NCI-H748 (cell line): ENCODE measurements at regions not wholly inside any gene's neighbourhood (a gene's known extent, or its start where the extent isn't known, plus 50 kb on each side); places are given as distances from the start of the nearest gene placed in this dataset.
"Not testable (repeated sequence)": the region's sequence is repeated elsewhere in the genome, so short reads cannot be mapped to it uniquely, and the experiment has no call there.

Source experiments
- DNase-seq: peaks from one replicate; lab custom pipeline; 2025; ENCODE audit not compliant: unreplicated experiment; lab: John Stamatoyannopoulos, UW

GRCh38 chr16:86222547-86222946 is 287.8 kb upstream of the FOXF1 start:
- no peak for DNase-seq

DNA sequence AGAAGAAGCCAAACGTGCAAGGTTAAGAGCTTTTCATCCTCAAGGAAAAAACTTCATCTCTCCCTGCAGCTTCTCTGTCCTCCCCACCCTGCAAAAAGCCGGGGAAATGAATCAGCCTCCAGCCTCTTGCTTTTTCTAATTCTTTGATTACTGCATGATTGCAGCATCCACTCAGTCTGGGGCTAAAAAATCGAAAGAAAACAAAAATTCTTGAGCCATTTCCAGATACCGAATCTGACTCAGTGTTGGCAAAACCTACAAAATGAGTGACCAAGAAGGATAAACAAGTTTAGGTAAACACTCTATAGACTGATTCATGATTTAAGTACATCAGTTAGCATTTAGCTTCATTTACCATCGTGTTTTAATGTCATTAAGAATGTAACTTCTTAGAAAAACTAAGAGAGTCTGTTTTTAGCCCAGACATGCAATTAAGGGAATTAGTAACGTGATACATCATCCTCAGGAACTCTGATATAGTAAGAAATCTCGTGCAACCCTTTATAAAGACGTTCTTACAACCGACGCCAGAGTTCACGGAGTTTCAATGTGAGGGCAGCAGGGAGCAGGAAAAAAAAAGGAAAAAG is 287.3 kb upstream of the FOXF1 start:
- no peak for DNase-seq

- DNase-seq = no peak
Observed at GRCh38 chr16:86224126-86224525, 286.2 kb upstream of the FOXF1 start.

- no peak for DNase-seq
Observed at GRCh38 chr16:86224629-86225028, 285.7 kb upstream of the FOXF1 start.

- no peak for DNase-seq
Observed at GRCh38 chr16:86225905-86226371, 284.4 kb upstream of the FOXF1 start.

- no peak for DNase-seq
Observed at GRCh38 chr16:86227041-86227440, 283.3 kb upstream of the FOXF1 start.

DNA sequence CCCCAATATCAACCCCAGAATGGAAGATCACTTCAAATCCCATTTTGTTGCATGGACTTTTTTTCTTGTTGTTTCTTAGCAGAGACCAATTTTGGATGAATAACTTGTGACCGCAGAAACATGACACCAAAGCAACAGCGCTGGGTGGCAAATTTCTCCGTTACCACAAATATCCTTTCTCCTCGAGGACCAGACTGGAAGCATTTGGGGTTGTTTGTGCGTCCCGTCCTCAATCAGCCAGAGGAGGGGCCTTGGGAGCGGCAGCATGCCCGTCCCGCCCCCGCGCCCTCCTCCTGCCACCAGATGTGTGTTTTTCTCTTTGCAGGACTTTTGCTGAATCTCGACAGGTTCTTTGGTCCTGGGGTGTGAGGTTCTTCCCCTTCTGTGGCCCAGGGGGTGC is 282.5 kb upstream of the FOXF1 start:
- DNase-seq = no peak

GRCh38 chr16:86228713-86229112 is 281.6 kb upstream of the FOXF1 start:
- no peak for DNase-seq

DNA sequence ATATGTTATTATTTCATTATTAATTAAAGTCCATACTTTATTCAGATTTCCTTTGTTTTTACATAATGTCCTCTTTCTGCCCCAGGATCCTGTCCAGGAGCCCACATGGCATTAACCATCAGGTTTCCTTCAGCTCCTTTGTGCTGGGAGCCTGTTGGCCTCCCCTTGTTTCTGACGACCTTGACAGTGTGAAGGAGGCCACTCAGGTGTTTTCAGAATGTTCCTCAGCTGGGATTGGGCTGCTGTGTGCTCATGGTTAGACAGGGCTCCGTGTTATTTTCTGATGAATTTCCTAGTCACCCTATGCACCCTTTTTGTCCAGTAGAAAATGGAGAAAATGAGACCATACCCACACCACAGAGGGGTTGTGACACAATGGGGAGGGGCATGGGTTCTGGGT is 281.0 kb upstream of the FOXF1 start:
- DNase-seq = no peak

DNA sequence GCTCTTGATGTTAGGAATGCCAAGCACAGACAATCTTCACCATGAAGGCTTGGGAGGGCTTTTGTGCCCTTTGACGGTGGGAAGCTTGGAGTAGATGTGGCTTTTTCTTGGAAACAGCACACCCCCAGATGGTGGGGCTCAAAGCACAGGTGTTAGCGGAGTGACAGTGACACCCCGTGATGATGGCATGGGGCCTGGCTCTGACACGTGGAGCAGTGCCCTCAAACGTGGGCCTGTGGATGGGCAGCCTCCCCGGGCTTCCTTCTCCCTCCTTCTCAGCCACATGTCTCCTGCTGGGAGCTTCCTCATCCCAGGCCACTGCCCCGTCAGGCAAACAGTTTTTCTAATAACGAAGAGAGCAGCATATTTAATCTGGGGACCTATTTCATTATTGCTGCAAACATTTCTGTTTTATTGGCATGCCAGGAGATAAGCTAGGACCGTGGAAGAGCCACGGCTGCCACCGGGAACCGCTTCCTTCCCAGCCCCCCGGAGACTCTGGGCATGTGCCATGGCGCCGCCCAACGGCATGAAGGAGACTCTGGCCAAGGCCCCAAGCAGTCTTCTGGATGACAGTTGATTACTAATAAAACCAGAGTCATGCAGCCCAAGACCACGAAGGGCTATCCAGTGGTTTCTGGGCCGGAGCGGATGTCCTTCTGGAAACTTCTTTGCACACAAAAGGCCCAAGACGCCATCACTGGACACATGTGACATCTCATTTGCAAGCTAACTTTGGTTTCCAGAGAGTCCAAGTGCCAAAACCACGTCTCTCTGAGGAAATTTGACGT is 280.3 kb upstream of the FOXF1 start:
- DNase-seq = no peak

DNA sequence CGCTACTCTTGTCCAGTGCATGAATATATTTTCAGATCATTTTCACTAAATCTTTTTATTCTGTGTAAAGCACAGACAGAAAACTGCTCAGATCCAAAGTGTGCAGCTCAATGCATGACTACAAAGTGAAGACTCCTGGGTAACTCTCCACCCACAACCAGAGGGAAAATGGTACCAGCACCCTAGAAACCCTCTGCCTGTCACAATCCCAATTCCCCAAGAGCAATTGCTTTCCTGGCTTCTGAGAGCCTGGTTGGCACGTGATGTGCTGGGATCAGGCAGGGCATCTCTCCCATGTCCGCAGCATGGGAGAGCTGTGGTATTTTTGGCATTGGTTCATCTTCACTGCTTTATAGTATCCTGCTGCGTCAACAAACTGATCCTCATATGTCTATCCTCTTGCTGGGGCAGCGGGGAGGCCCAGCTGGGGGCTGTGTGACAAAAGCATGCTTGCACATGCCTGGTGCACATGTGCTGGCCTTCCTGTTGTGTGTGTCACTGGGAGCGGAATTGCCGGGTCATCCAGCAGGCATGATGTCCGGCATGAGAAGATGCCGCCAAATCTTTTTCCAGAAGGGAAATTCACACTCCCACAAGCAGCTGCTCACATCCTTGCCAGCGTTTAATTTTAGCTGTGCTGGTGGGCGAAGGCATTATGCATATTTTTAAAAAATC is 278.9 kb upstream of the FOXF1 start:
- no peak for DNase-seq

DNA sequence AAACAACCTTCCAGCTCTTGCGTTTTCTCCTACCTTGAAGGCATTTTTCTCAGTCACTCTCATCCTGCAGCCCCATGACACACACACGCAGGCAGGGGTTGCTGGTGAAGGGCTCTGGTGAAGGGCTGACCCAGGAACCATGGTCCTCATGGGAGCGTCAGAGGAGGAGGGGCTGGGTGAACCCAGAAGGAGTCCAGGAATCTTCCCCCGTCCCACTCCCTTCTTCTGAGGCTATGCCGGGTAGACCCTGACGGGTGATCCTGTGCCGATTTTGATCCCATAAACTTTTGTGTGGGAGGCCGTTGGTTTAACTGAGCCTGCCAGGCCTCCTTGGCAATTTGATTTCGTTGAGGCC is 278.4 kb upstream of the FOXF1 start:
- DNase-seq = no peak

DNA sequence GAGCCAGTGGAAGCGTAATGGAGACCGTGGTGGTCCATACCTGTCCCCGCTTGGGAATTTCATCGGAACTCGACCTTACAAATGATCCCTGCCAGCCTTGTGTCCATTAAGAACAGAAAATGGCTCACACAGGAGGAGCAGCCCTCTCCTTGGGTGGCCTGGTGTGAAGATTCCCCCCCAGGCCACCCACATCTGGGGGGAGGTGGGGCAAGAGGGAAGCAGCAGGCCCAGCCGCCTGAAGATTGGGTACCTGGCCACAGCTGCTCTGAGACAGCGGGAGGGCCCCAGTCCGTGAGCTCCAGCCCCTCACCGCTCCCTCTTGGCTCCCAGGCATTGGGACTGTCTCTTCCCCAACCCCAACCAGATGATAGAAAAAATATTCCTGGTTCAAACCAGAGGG is 277.8 kb upstream of the FOXF1 start:
- no peak for DNase-seq

DNA sequence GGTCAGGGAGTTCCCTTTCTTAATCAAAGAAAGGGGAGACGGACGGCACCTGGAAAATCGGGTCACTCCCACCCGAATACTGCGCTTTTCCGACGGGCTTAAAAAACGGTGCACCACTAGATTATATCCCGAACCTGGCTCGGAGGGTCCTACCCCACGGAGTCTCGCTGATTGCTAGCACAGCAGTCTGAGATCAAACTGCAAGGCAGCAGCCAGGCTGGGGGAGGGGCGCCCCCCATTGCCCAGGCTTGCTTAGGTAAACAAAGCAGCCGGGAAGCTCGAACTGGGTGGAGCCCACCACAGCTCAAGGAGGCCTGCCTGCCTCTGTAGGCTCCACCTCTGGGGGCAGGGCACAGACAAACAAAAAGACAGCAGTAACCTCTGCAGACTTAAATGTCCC is 276.8 kb upstream of the FOXF1 start:
- not testable (repeated sequence) for DNase-seq

- DNase-seq = no peak
Observed at GRCh38 chr16:86239381-86239780, 270.9 kb upstream of the FOXF1 start.

GRCh38 chr16:86240716-86241363 is 269.5 kb upstream of the FOXF1 start:
- no peak for DNase-seq

GRCh38 chr16:86241681-86242080 is 268.6 kb upstream of the FOXF1 start:
- DNase-seq = no peak

DNA sequence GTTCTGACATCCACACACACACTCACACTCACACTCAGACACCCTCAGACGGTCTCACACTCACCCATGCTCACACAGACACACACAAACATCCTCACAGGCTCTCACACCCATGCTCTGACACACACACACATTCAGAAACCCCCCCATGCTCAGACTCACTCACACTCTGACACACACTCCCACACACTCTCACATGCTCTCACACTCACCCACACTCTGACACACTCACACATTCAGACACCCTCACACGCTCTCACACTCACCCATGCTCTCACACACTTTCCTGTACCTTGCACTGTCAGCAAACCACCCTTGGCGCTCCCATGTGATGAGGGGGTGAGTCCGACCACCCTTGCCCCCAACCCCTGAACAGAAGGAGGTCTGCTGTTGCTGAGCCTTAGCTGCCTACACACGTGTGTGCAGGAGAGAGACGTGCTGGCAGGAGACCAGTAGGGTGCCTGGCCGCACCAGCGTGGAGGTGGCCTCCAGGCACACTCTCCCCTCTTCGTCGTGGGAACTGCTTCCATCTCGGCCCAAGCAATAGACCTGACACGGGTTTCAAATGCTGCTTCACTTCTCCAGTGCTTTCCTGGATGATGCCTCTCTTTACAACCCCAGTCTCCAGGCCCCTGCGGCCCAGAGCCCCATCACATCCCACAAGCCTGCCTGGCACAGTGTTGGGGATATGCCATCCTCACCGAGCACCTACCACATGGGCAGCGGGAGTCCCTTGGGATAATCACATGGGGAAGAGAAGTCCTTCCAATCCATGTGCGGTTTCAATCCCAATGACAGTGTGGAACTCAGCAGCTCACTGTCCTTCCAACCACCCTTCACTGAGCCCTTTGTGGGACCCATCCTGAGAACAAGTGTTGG is 267.8 kb upstream of the FOXF1 start:
- DNase-seq = no peak

GRCh38 chr16:86243123-86243473 is 267.2 kb upstream of the FOXF1 start:
- DNase-seq = no peak

- DNase-seq = no peak
Observed at GRCh38 chr16:86243571-86244154, 266.7 kb upstream of the FOXF1 start.

DNA sequence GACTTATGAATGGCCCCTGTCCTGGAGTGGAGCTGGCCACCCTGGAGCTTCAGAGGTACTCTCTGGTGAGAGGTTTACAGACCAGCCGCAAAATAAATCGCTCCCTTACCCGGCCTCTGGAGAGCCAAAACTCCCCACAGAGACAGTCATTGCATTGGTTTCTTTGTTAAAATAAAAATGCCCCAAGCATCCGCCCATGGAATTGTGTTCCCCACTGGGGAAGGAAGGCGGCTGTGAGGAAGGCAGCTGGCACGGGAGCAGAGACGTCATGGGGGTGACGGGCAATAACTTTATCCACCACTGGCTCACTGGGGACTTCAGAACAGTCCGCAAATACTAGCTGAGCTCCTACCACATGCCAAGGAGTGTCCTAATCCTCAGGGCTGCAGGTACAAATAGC is 266.2 kb upstream of the FOXF1 start:
- no peak for DNase-seq
